GM18907 (cell line): ENCODE measurements at regions not wholly inside any gene's neighbourhood (a gene's known extent, or its start where the extent isn't known, plus 50 kb on each side); places are given as distances from the start of the nearest gene placed in this dataset.
"Not testable (repeated sequence)": the region's sequence is repeated elsewhere in the genome, so short reads cannot be mapped to it uniquely, and the experiment has no call there.

ENCODE experiments used
- ATAC-seq: cut with Tn5 transposase; IDR thresholded peaks from one replicate; pipeline ENCODE4 v1.9.1; 2021; ENCODE audit warnings: mild to moderate bottlenecking, moderate library complexity; ENCODE audit not compliant: unreplicated experiment

- ATAC-seq = no peak
Observed at GRCh38 chr4:120318196-120318846, 251.7 kb upstream of the MAD2L1 start.

- ATAC-seq = no peak
Observed at GRCh38 chr4:120317713-120318112, 251.1 kb upstream of the MAD2L1 start.

- ATAC-seq = no peak
Observed at GRCh38 chr4:120316416-120316815, 249.8 kb upstream of the MAD2L1 start.

GRCh38 chr4:120314969-120315368 is 248.3 kb upstream of the MAD2L1 start:
- ATAC-seq = no peak

GRCh38 chr4:120304801-120305200 is 238.2 kb upstream of the MAD2L1 start:
- ATAC-seq = no peak

GRCh38 chr4:120299631-120300030 is 233.0 kb upstream of the MAD2L1 start:
- ATAC-seq = no peak

GRCh38 chr4:120293341-120293740 is 226.7 kb upstream of the MAD2L1 start:
- no peak for ATAC-seq

GRCh38 chr4:120291541-120291940 is 224.9 kb upstream of the MAD2L1 start:
- no peak for ATAC-seq

- no peak for ATAC-seq
Observed at GRCh38 chr4:120290553-120290952, 223.9 kb upstream of the MAD2L1 start.

GRCh38 chr4:120286813-120287212 is 220.2 kb upstream of the MAD2L1 start:
- no peak for ATAC-seq

- no peak for ATAC-seq
Observed at GRCh38 chr4:120281581-120281980, 214.9 kb upstream of the MAD2L1 start.

- ATAC-seq = no peak
Observed at GRCh38 chr4:120277391-120277790, 210.7 kb upstream of the MAD2L1 start.

GRCh38 chr4:120266602-120267001 is 200.0 kb upstream of the MAD2L1 start:
- no peak for ATAC-seq

- no peak for ATAC-seq
Observed at GRCh38 chr4:120263618-120264017, 197.0 kb upstream of the MAD2L1 start.

- ATAC-seq = no peak
Observed at GRCh38 chr4:120261117-120261516, 194.5 kb upstream of the MAD2L1 start.

GRCh38 chr4:120256112-120256775 is 189.6 kb upstream of the MAD2L1 start:
- ATAC-seq = not testable (repeated sequence)

GRCh38 chr4:120238277-120238973 is 171.8 kb upstream of the MAD2L1 start:
- no peak for ATAC-seq

- no peak for ATAC-seq
Observed at GRCh38 chr4:120236873-120237272, 170.2 kb upstream of the MAD2L1 start.

GRCh38 chr4:120232050-120232449 is 165.4 kb upstream of the MAD2L1 start:
- no peak for ATAC-seq

GRCh38 chr4:120228086-120228485 is 161.4 kb upstream of the MAD2L1 start:
- no peak for ATAC-seq

GRCh38 chr4:120227554-120227953 is 160.9 kb upstream of the MAD2L1 start:
- ATAC-seq = no peak

- ATAC-seq = no peak
Observed at GRCh38 chr4:120225527-120225926, 158.9 kb upstream of the MAD2L1 start.
